Spleen (tissue), 7 donors: ENCODE measurements at regions not wholly inside any gene's neighbourhood (a gene's known extent, or its start where the extent isn't known, plus 50 kb on each side); places are given as distances from the start of the nearest gene placed in this dataset.

Source experiments
- CTCF ChIP-seq, 11 experiments: fragments of 200-600 bp in 7 of 11; fragments of 450-650 bp in 4 of 11; sonication (generic) in 4 of 11; IDR thresholded peaks in 8 of 11; conservative IDR thresholded peaks in 3 of 11; 1 replicate in 7 of 11; 2 replicates in 4 of 11; pipeline versions ENCODE4 v1.4.0 to v1.8.0; 2016 to 2021; ENCODE audit warnings: antibody characterized with exemption in 11 of 11, inconsistent platforms in 4 of 11, mild to moderate bottlenecking in 1 of 11
- POLR2A ChIP-seq, 3 donors: fragments of 450-650 bp; IDR thresholded peaks; one replicate each; pipeline ENCODE4 v1.5.1; 2017; ENCODE audit warnings: antibody characterized with exemption in 3 of 3, mild to moderate bottlenecking in 1 of 3
- POLR2AphosphoS5 ChIP-seq, 3 donors: sonication (generic); formaldehyde crosslinking; IDR thresholded peaks; one replicate each; pipeline ENCODE4 v1.5.1; 2017; ENCODE audit warnings: antibody characterized with exemption in 3 of 3
- donor health status: DM: no; HTN: no; CAD: no; lungs with moderate emphysema.
- donor health status: DM: no; HTN: no; CAD: no.
- donor health status: DM: no; HTN: no; CAD: no.

DNA sequence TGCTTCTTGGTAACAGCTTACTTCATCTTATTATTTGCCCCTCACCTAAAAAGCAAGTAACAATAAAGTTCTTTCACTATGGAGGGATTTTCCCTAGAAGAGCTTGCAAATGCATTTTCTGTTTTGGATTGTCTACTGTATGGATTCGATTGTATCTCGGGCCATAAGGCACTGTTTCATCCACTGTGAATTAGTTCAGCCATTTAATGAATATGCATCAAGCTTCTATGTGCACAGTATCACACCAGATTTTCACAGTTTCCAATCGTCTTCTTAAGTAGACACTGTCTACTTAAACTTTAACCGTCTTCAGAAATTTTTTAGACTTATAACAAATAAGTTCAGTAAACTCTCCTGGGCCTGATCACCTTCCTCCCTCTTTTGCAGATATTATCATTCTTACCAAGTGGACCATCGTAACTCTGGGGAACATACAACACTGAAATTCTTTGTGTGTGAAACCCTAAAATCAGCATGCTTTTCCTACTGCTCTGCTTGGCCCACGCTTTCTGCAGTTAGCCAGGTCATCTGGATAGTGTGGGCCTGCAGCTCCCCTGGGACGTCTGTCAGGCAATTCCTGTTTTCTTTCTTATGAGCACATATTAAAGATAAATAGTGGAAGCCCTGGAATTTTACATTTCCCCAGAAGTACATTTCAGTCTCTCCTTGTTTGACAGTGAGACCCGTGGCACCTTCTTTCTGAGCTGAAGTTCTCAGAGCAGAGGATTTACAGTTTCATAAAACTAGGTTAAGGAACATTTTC, 136.5 kb upstream of the PDE10A start:
- TF ChIP-seq POLR2AphosphoS5 (IDR thresholded peaks at IDR 0.05) = no peak
- TF ChIP-seq CTCF (IDR thresholded peaks at IDR 0.05 in 8 of 11, conservative IDR thresholded peaks at IDR 0.05 in 3 of 11) = no peak
- TF ChIP-seq POLR2A (IDR thresholded peaks at IDR 0.05) = no peak
